DOHH2 (cell line): ENCODE measurements at regions not wholly inside any gene's neighbourhood (a gene's known extent, or its start where the extent isn't known, plus 50 kb on each side); places are given as distances from the start of the nearest gene placed in this dataset.

Experiments
- H3F3A ChIP-seq: fragments of 200-600 bp; sonication (generic), shearing (Covaris generic); 2 replicates; pipeline ENCODE4 v1.6.0; 2016; ENCODE audit warnings: antibody characterized with exemption, mild to moderate bottlenecking; ENCODE audit not compliant: control insufficient read depth, insufficient read depth
- H3K27ac ChIP-seq: fragments of 200-600 bp; sonication (generic); 2 replicates; pipeline ENCODE4 v1.5.1; 2014; ENCODE audit warnings: low read depth, mild to moderate bottlenecking, low read length, moderate library complexity
- H3K27me3 ChIP-seq: fragments of 200-600 bp; sonication (generic); 2 replicates; pipeline ENCODE4 v1.6.1; 2014; ENCODE audit warnings: mild to moderate bottlenecking, low read length, mixed read lengths; ENCODE audit not compliant: control insufficient read depth
- H3K36me3 ChIP-seq: fragments of 200-600 bp; sonication (generic); 2 replicates; pipeline ENCODE4 v1.6.1; 2014; ENCODE audit warnings: mild to moderate bottlenecking, low read length, moderate library complexity, mixed read lengths; ENCODE audit not compliant: control insufficient read depth
- H3K4me1 ChIP-seq: fragments of 200-600 bp; sonication (generic); 2 replicates; pipeline ENCODE4 v1.6.1; 2014; ENCODE audit warnings: mild to moderate bottlenecking, low read length, mixed read lengths; ENCODE audit not compliant: control insufficient read depth
- H3K4me2 ChIP-seq: fragments of 200-600 bp; sonication (generic); 2 replicates; pipeline ENCODE4 v1.6.0; 2014; ENCODE audit warnings: mild to moderate bottlenecking, low read length, moderate library complexity
- H3K4me3 ChIP-seq: fragments of 200-600 bp; sonication (generic); 2 replicates; pipeline ENCODE4 v1.5.1; 2014; ENCODE audit warnings: mild to moderate bottlenecking, low read length, mixed read lengths
- H3K79me2 ChIP-seq: fragments of 200-600 bp; sonication (generic); 2 replicates; pipeline ENCODE4 v1.6.1; 2014; ENCODE audit warnings: mild to moderate bottlenecking, low read length, mixed read lengths; ENCODE audit not compliant: control insufficient read depth
- H3K9me2 ChIP-seq: fragments of 200-600 bp; sonication (generic); replicated peaks from 2 replicates; pipeline ENCODE4 v1.6.1; 2014; ENCODE audit warnings: mild to moderate bottlenecking, low read length, mixed read lengths; ENCODE audit not compliant: control insufficient read depth
- H3K9me3 ChIP-seq: fragments of 200-600 bp; sonication (generic); 2 replicates; pipeline ENCODE4 v1.6.1; 2014; ENCODE audit warnings: antibody characterized with exemption, low read length, mixed read lengths; ENCODE audit not compliant: control insufficient read depth, insufficient read depth
- H4K20me1 ChIP-seq: fragments of 200-600 bp; sonication (generic); 2 replicates; pipeline ENCODE4 v1.6.0; 2014; ENCODE audit warnings: low read depth, mild to moderate bottlenecking, antibody characterized with exemption, low read length, moderate library complexity; ENCODE audit not compliant: control insufficient read depth, insufficient read depth
- EZH2phosphoT487 ChIP-seq: fragments of 200-600 bp; sonication (generic); IDR thresholded peaks from 2 replicates; pipeline ENCODE4 v1.6.1; 2017; ENCODE audit warnings: borderline replicate concordance, mild to moderate bottlenecking, antibody characterized with exemption, low read length, moderate library complexity, mixed read lengths
- TF ChIP-seq, protein P1 (sequence below): fragments of 200-600 bp; sonication (generic); IDR thresholded peaks from one replicate; pipeline ENCODE4 v1.5.1; 2014; ENCODE audit warnings: antibody characterized with exemption, mild to moderate bottlenecking, low read depth, low read length; ENCODE audit not compliant: poor library complexity, severe bottlenecking

DNA sequence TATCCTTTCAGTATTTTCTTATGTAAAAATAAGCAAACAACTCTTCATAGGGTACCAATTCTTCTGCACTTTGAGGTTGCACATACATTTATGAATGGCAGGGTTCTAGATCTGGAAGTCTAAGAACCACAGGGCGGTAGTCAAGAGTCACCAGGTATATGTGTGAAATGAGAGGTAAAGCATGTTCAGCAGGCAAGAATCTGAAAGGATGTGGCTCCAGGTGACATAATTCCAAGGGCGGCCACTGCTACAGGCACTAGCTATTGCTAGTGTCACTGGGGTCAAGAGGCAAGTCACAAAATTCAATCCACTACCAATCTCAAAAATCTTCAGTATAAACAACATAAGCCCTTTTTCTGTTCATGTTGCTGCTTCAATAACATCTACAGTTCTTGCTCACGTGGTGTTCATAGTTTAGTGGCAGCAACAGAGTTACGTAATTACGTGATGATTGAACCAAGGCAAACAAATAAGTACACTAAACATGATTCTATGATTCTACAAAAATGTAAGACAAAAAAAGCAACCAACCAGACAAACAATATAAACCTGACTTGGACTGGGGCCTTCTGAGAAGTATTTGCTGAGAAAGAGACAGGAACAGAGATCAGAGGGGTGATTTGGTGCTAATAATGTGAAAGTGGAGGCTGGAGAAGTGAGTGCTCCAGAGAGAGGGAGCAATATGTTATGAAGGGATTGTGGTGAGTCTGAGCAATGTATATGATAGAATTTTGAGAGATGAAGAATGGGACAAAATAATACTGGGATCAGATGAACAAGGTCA lies 101.7 kb downstream of the NAA11 start:
- Histone ChIP-seq H3K9me3 (no peaks in the 10 kb centered on the region), H3K27me3 (no peaks in the 10 kb centered on the region), H4K20me1 (no peaks in the 10 kb centered on the region), H3K4me2 (no peak overlapping the region), H3K79me2 (no peaks in the 10 kb centered on the region), H3K4me1 (no peaks in the 10 kb centered on the region), H3K4me3 (no peak overlapping the region), H3K27ac (no peak overlapping the region), H3K36me3 (no peaks in the 10 kb centered on the region), H3F3A (no peaks in the 10 kb centered on the region), H3K9me2 (no peaks in the 10 kb centered on the region)
- TF ChIP-seq EZH2phosphoT487, result no peak
- TF ChIP-seq, protein P1, sequence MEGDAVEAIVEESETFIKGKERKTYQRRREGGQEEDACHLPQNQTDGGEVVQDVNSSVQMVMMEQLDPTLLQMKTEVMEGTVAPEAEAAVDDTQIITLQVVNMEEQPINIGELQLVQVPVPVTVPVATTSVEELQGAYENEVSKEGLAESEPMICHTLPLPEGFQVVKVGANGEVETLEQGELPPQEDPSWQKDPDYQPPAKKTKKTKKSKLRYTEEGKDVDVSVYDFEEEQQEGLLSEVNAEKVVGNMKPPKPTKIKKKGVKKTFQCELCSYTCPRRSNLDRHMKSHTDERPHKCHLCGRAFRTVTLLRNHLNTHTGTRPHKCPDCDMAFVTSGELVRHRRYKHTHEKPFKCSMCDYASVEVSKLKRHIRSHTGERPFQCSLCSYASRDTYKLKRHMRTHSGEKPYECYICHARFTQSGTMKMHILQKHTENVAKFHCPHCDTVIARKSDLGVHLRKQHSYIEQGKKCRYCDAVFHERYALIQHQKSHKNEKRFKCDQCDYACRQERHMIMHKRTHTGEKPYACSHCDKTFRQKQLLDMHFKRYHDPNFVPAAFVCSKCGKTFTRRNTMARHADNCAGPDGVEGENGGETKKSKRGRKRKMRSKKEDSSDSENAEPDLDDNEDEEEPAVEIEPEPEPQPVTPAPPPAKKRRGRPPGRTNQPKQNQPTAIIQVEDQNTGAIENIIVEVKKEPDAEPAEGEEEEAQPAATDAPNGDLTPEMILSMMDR, result no peak

DNA sequence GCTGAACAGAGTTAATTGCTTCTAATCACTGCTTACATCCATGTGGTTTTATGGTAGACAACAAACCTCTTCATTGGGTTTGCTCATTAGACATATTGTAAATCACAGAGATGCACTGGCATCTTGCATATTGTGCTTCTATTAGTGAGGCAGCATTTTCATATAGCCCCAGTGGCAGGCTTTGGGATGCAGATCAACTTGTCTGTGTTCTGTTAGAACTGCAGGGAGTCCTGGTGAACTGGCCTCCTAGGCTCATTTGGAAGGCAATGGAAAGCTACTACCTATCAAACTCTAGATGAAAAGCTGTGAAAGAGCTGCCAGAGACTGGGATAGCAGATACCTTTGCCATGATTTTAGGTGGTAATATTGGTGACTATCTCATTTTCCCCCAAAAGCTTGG lies 108.8 kb downstream of the NAA11 start:
- H4K20me1 ChIP-seq, result no peaks in the 10 kb centered on the region
- no peaks in the 10 kb centered on the region for H3F3A ChIP-seq
- no peaks in the 10 kb centered on the region for H3K79me2 ChIP-seq
- no peak overlapping the region for H3K4me2 ChIP-seq
- H3K27ac ChIP-seq, result no peak overlapping the region
- H3K9me2 ChIP-seq, result no peaks in the 10 kb centered on the region
- no peaks in the 10 kb centered on the region for H3K36me3 ChIP-seq
- TF ChIP-seq, protein P1, result no peak
- no peak for TF ChIP-seq EZH2phosphoT487
- no peaks in the 10 kb centered on the region for H3K27me3 ChIP-seq
- no peak overlapping the region for H3K4me3 ChIP-seq
- no peaks in the 10 kb centered on the region for H3K4me1 ChIP-seq
- no peaks in the 10 kb centered on the region for H3K9me3 ChIP-seq

DNA sequence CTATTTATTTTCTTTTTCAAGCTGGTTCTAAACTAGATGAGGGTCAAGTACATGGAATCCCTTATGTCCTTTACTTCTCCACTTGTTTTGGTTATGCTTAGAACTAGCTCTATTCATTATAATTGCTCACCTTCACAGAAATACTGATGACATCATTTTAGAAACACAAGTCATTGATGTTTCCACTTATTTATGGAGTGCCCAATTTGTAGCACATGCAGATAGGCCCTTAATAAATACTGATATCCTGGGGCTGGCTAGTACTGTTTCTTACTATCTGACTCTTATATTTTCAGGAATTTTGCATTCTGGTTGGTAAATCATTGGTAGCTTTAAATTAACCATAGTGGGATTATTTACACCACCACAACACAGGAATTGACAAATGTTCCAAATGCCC lies 112.2 kb downstream of the NAA11 start:
- TF ChIP-seq EZH2phosphoT487, result no peak
- TF ChIP-seq, protein P1, result no peak
- Histone ChIP-seq H3K9me3 (no peaks in the 10 kb centered on the region), H4K20me1 (no peaks in the 10 kb centered on the region), H3F3A (no peaks in the 10 kb centered on the region), H3K79me2 (no peaks in the 10 kb centered on the region), H3K4me2 (no peak overlapping the region), H3K27me3 (no peaks in the 10 kb centered on the region), H3K4me3 (no peak overlapping the region), H3K4me1 (no peaks in the 10 kb centered on the region), H3K36me3 (no peaks in the 10 kb centered on the region), H3K27ac (no peak overlapping the region), H3K9me2 (no peaks in the 10 kb centered on the region)
